NCI-H2196 (cell line): ENCODE measurements at regions not wholly inside any gene's neighbourhood (a gene's known extent, or its start where the extent isn't known, plus 50 kb on each side); places are given as distances from the start of the nearest gene placed in this dataset.
"Not testable (repeated sequence)": the region's sequence is repeated elsewhere in the genome, so short reads cannot be mapped to it uniquely, and the experiment has no call there.

ENCODE experiments used
- DNase-seq: peaks from one replicate; lab custom pipeline; 2025; ENCODE audit not compliant: unreplicated experiment; lab: John Stamatoyannopoulos, UW

DNA sequence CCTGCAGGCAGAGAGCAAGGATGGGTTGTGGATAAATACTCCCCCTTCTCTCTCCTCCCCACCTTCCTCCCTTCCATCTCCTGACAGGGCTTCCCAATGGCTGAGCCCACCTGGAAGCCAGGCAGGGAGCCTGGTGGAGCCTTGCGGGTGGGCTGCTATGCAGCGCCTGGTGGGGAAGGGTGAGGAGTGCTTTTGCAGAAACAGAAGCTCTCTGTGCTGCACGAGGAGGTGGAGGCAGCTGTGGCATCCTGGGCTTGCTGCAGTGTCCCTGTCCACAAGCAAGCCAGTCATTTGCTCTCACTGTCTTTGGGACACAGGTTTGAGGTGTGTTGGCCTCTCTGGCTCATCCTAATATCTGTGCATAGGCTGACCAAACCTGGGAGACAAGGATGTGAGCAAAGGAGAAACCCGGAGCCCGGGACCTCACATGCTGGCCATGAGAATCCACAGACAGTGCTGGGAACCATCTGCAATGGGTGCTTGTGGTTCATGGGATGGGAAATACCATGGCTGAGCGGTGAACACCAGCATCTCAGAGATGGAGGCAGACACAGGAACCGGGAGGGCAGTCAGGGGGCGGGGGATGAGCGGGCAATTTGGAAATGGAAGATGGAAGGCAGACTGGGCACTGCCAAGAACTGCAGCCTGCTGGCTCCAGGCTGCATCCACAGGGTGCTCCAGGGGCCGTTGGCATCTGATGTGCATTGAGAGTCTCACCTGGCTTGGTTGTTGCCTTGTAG, 364.2 kb downstream of the GLRX3 start:
- no peak for DNase-seq

DNA sequence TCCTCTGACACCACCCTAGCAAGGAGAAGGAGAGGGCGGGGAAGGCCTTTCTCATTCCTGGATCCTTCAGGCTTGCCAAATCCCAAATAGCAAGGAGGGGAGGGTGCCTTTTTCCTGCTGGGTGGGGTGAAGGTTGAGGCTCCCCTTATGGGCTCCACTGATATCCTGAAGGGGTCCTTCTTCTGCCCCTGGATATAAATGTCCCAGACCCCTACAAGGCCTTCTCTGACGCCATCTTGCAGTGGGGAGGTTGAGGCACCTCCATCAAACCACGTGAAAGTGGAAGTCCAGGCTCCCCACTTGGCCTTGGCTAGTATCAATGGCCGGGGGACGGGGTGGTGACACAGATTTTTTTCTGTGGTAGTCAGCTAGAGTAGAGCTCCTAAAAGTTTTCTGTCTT, 371.3 kb downstream of the GLRX3 start:
- DNase-seq = no peak

DNA sequence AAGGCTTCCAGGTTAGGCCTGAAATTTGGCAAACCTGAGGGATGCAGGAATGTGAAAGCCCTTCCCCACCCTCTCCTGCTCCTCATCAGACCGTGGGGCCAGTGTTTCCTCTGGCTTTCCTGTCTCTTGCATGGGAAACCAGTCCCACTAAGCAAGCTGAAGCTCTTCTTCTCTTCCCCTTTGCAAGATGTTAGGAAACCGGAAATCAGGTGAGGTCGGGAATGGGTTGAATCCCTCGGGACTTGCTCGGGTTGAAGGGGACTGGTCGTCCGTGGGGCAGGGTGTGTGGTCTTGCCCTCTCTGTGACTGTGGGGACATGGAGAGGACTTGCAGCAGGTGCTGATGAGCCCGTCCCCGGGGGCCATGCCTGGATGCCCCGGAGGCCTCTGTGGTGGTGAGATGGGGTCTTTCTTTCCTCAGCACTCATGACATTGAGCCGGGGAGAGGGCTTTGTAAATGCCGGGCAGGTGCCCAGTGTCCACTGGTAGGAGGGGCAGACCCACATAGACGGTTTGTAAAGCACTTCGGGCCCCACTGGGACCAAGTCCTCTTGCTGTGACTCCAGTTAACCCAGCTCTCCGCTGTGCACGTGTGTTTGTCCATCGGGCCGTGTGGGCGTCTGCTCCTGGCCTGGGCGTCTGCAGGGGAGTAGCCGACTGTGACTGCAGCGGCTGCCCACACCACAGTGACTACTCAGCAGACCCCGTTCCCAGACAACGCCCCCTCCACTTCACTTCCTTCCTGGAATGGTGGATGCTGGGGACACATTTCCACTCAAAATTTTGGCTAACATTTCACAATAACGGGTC, 373.9 kb downstream of the GLRX3 start:
- no peak for DNase-seq

DNA sequence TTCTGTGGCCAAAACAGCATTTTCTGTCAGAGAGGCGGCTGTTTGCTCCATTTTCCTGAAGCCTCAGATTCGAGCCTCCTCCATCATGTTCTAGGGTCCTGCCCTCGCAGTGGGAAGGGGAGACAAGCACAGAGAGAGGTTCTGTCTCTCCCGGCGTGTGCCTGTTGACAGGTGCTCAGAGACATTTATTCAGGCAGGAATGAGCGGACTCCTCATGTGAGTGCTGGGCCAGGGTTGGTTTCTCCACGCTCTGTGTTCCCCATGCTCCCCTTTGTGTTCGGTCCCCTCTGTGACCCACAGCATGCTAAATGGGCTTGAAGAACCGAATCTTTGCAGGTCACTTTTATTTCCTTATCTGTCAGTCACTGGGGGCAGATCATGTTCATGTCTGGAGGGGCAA, 374.6 kb downstream of the GLRX3 start:
- DNase-seq = no peak

DNA sequence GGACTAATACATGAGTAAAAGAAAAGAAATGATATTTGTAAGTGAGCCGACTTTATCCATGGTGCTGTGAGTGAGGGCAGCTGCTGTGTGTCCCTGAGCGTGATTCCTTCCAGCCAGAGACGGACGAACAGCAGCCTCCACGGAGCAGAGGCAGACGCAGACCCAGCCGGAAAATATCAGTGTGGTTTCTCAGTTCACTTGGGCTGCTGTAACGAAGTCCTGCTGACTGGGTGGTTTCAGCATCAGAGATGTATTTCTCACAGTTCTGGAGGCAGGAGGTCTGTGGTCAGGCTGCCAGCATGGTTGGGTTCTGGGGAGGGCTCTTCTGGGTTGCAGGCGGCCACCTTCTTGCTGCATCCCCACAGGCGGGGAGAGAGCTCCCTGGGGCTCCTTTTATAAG, 375.6 kb downstream of the GLRX3 start:
- DNase-seq = no peak

DNA sequence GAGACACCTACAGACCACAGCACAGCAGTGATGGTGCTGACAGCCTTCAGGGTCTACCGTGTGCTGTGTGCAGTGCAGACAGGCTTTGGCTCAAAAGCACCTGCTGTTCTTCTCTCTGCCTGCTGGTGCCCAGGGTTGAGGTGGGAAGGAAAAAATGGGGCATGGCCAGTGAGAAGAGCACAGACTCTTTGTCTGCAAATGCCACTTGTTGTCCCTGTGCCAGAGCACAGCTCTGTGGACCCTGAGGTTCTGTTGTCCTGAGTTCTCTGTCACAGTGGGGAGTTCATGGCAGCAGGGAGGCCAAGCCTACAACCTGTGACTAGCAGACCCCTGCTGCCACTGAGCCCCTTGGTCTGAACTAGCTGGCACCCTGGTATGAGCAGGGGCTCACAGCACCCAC, 376.7 kb downstream of the GLRX3 start:
- DNase-seq = no peak

DNA sequence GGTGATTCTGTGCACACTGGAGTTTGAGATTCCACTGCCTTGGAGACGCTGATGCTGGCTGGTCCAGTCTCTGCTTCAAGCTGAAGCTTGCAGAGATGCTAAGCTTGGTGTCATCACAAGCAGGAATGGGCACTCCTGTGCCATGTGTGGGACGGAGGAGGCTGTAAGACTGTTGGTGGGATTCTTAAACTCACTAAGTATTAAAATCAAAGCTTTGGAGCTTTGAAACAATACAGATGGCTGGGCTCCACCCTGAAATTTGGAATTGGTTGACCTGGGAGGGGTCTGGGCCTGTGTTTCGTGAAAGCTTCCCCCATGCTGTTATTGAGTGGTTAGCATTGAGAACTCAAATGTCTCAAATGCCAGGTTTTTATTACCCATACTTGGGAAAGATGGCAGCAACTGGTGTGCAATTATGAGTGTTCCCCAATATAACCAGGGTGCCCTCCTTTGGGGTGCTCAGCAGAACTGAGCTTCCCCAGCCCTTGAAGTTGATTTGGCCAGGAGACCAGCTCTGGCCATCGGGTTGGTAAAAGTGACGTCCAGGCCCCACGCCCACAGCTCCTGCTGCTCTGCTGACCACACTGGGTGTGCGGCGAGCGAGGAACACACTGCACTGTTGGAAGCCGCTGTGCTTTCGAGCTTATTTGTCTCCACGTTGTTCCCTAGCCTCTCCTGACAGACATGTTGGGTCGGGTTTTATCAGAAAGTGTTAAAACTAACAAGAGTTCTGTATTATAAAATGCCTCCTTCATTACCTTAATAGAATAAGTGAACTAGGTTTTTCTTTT, 377.7 kb downstream of the GLRX3 start:
- no peak for DNase-seq

DNA sequence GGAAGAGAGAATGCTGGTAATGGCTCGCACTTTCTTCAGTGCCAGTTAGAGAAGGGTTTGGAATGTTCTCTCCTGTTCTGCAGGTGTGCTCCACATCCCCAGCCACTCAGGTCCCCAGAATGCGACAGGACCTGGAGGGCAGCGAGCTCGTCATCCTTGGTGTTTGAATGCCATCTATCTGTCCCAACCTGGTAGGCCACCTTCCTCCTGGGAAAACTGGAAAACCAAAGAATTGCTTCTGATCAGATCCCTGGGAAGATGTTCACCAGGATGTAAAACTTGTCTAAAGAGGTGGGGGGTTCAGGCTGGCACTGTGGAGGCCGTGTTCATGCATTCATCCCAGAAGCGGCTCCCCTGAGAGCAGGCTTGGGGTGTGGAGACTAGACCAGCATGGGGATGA, 379.5 kb downstream of the GLRX3 start:
- no peak for DNase-seq

DNA sequence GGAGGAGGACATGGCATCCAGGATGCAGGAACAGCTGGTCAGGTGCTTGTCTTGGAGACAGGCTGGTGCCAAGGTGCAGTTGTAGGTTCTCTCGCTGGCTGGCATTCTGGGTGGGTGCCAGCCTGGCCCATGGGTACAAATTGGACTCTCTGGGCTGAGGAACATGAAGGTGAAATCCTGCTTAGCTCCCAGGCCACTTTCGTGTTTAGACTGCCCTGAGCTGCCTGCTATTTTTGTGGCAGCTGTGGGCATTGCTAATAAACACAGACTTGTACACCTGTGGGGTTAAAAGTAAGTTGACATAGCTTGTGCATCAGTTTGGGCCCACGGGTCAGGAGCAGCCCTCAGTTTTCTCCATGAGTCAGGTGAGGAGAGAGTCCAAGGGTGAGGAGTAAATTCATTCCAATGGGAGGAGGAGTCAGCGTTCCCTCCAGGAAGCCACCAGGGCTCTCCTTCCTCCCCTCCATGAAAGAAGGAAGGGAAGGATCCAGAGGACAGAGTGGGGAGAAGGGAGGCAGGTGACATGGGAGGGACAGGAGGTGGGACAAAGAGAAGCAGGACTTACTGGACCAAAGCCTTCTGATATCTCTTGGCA, 380.0 kb downstream of the GLRX3 start:
- DNase-seq = no peak

DNA sequence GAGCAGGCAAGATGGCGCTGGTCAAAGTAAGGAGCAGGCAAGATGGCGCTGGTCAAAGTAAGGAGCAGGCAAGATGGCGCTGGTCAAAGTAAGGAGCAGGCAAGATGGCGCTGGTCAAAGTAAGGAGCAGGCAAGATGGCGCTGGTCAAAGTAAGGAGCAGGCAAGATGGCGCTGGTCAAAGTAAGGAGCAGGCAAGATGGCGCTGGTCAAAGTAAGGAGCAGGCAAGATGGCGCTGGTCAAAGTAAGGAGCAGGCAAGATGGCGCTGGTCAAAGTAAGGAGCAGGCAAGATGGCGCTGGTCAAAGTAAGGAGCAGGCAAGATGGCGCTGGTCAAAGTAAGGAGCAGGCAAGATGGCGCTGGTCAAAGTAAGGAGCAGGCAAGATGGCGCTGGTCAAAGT, 382.7 kb downstream of the GLRX3 start:
- DNase-seq = not testable (repeated sequence)

DNA sequence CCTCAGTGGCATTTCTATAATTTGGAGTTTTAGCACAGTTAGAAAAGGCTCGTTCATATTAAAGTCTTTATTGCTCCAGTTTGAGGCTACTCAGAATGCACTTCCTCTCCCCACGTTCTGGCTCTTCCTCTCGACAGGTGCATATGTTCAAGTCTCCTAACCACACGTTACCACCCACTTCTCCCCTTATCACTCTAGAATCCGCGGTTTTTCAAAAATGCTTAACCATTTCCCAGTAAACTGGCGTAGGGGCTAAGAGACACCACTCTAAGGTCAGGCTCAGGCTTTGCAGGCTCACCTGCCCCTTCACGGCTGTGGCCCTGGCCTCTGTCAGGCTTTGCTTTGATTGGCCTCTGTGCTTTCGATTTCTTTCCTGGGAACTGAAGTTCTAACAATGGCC, 383.6 kb downstream of the GLRX3 start:
- DNase-seq = no peak

DNA sequence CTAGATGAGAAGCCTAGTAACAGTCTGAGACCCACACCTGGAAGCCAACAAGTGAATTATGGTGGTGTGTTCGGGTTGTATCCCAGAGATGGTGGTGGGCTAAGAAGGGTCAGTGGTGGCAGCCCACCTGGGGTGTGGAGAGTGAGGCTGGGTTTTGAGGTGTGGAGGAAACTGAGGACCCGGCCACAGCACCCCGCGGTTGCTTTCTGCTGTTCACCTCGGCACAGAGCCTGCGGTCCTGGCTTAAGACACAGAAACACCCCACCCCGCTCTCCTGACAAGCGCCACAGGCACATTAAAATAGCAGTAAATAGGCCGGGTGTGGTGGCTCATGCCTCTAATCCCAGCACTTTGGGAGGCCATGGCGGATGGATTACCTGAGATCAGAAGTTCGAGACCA, 395.1 kb downstream of the GLRX3 start:
- DNase-seq = no peak

DNA sequence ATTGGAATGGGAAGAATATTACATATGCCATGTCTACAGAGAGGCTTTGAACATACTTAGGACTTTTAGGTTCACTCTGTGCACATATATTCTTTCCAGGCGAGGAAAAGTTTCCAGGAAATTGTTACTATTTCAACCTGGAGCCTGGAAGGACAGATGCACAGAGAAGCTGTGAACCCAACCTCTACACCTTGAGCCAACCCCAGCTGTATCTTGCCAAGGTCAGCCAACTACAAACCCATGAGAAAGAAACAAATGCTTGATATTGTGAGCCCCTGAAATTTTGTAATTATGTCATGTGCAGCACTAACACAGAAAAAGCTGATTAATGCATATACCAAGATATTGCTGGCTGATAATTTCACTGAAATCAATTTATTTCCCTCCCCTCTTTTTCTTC, 404.9 kb downstream of the GLRX3 start:
- no peak for DNase-seq

DNA sequence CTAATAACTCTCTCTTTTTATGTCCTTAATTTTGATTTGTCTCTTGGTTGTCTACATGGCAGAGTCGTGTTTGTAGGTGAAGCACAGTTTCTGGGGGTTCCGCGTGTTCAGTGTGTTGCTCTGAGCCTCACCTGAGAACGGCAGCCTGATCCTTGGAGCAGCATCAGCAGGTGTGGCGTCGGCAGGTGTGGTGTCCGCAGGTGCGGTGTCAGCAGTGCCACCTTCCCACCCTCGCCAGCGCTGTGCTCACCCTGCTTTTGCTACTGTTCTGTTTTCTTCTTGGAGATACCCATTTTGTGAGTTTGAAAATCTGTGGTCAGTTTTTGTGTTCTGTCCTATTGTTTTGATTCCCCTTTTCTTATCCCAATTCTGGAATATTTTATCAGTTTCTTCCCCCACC, 406.6 kb downstream of the GLRX3 start:
- DNase-seq = no peak

DNA sequence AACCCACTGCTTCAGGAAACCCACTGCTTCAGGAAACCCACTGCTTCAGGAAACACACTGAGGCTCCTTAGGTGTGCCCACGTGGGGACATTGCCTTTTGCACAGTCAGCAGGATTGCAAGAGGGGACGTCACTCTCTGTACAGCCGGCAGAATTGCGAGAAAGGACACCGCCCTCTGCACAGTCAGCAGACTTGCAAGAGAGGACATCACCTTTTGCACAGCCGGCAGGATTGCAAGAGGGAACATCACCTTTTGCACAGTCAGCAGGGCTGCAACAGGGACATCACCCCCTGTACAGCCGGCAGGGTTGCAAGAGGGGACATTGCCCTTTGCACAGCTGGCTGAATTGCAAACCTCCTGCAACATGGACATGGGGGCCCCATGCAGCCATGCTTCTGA, 407.6 kb downstream of the GLRX3 start:
- no peak for DNase-seq

DNA sequence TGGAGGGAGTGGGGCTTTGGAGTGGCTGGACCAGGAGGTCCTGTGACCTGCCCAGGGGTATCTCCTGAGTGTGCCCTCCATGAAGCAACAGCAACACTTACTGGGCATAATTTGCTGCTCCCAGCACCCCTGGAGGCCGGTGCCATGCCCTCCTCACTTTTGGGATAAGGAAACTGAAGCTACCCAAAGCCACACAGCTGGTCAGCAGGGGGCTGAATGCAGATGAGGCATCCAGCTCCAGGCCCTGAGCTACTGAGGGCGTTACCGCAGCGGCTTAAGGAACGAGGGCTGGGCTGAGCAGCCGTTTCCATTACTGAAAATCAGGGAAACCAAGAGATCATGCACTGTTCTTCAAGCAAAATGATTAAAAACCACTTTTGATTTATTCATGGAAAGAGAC, 408.9 kb downstream of the GLRX3 start:
- DNase-seq = no peak

DNA sequence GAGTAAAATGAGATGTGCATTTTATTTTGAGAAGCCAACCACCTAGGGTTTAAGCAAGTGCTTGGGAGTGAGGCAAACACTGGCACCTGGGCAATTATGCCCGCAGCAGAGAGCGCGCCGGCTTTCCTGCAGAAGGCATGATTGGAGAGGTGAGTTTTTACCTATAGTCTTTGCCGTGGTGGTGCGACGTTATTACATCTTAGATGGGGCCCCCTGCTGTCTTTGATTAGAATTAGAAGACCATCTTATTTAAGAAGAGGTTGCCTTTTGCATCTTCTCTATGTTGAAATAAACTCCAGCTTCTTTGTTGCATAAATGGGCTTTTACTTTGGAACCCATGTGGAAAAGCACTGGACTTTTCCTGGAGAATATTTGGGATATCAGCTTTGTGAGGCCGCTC, 409.5 kb downstream of the GLRX3 start:
- DNase-seq = no peak

DNA sequence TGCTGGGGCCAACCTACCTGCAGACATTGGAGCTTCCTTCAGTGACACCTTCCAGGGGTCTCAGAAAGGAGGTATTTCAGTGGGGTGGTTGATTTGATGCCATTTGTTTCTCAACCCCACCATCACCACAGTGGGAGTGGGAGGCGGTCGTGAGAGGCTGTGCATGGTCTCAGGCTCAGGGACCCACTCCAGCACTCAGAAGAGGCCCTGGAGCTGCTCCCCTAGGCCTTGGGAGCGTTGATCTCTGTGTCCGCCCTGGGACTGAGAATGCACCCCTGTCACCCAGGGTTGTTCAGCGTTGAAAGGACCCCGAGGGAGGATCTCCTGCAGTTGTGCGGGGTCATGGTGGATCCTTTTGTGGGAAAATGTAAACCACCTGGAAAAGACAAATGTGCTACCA, 410.6 kb downstream of the GLRX3 start:
- DNase-seq = no peak

DNA sequence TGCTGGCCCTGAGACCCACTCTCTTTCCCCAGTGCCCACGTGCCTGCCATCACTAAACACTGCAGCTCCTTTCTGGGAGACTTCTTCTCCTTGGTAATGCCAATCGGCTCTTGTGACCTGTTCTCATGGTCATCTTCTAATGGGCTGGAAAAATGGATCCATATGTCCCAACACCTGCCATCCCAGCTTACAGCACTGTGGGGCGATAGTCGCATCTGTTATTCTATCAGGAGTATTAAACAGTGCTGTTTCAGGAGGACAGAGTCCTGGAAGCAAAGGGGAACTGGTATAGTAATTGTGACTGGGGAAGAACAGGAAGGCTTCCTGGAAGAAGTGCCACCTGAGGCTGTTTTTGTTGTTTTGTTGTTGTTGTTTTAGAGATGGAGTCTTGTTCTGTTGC, 411.2 kb downstream of the GLRX3 start:
- no peak for DNase-seq

DNA sequence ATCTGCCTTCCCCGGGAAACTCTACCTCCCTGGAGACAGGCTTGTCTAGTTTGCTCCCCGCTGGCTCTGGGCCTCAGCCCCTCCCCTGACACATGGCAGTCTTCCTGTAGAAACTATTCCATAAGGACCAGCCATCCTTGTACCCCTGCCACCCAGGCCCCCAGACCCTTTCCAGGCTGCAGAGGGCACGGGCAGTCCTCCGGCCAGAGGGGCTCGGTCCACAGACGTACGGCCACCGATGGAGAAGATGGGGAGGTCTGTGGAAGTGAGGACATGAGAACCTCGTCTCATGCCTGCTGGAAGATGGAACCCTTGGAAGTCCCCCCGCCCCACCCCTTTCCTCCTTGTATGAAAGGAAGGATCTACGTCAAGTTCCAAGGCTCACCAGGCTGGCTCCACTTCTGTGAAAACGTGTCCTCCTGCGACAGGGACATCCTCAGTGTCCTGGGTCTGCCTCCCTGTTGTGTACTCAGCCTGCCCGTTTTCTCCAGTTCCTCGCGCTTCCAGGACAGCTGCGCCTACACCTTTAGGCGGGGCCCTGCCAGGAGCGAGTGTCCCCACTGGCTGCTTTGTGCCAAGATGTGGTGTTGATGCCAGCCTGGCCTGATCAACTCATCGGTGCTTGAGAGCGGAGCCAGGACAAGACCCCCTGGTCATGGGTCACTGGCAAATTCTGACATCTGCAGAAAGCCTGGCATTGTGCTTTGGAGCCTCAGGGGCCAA, 414.9 kb downstream of the GLRX3 start:
- DNase-seq = no peak

DNA sequence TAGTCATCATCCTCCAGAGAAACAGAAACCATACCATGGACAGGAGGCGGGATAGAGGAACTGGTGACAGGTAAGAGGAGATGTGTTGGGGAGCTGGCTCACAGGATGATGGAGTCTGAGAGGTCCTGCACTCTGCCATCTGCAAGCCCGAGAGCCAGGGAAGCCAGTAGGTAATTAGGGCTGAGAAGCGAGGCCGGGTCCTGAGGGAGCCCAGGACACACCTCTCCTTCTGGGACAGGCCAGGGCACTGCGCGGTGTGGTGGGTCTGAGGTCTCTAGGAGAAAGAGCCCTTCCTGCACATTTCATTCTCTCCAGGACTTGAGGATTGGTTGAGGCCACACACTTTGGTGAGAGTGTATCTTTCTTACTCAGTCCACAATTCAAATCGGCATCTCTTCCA, 415.5 kb downstream of the GLRX3 start:
- no peak for DNase-seq
